Vagina (tissue), 2 donors: ENCODE measurements at regions not wholly inside any gene's neighbourhood (a gene's known extent, or its start where the extent isn't known, plus 50 kb on each side); places are given as distances from the start of the nearest gene placed in this dataset.

Experiments used
- DNase-seq, 2 donors: peaks; one replicate each; pipeline ENCODE4 v3.0.0-alpha.2; 2017; ENCODE audit errors: extremely low spot score in 2 of 2
- H3K27ac ChIP-seq: fragments of 200-600 bp; sonication (generic); one replicate; pipeline ENCODE4 v1.5.1; 2019
- H3K27me3 ChIP-seq: fragments of 200-600 bp; sonication (generic); one replicate; pipeline ENCODE4 v1.5.1; 2019
- H3K36me3 ChIP-seq, 2 donors: fragments of 200-600 bp; sonication (generic); one replicate each; pipeline ENCODE4 v1.5.1; 2017 to 2019
- H3K4me1 ChIP-seq: fragments of 200-600 bp; sonication (generic); one replicate; pipeline ENCODE4 v1.5.1; 2019
- H3K4me3 ChIP-seq, 2 donors: fragments of 200-600 bp; sonication (generic); 1 replicate in 1 of 2; 2 replicates in 1 of 2; pipeline ENCODE4 v1.5.1; 2016 to 2019
- H3K9me3 ChIP-seq: fragments of 200-600 bp; sonication (generic); one replicate; pipeline ENCODE4 v1.5.1; 2019
- CTCF ChIP-seq, 3 experiments: fragments of 450-650 bp in 2 of 3; fragments of 200-600 bp in 1 of 3; sonication (generic) in 1 of 3; IDR thresholded peaks; one replicate each; pipeline ENCODE4 v1.5.1; 2017 to 2019; ENCODE audit warnings: antibody characterized with exemption in 3 of 3, mild to moderate bottlenecking in 2 of 3, moderate library complexity in 2 of 3
- POLR2A ChIP-seq, 2 donors: fragments of 450-650 bp; IDR thresholded peaks; one replicate each; pipeline ENCODE4 v1.6.1; 2017; ENCODE audit warnings: antibody characterized with exemption in 2 of 2, mild to moderate bottlenecking in 2 of 2, moderate library complexity in 2 of 2
- POLR2AphosphoS5 ChIP-seq, 2 donors: sonication (generic); formaldehyde crosslinking; IDR thresholded peaks; one replicate each; pipeline ENCODE4 v1.9.0; 2017; ENCODE audit warnings: antibody characterized with exemption in 2 of 2, mild to moderate bottlenecking in 2 of 2, low read depth in 1 of 2; ENCODE audit not compliant: insufficient read depth in 1 of 2
- intact Hi-C: fragments of 100-400 bp; cut with DNase I; formaldehyde crosslinking; loops from one replicate; pipeline ENCODE4 v1.15.1; 2023

- Histone ChIP-seq H3K27me3 (no peaks in the 10 kb centered on the region), H3K27ac (no peak overlapping the region), H3K4me3 (no peak overlapping the region), H3K9me3 (no peaks in the 10 kb centered on the region), H3K36me3 (no peaks in the 10 kb centered on the region), H3K4me1 (peaks cover 28% of the 10 kb centered on the region)
- intact Hi-C loops: no loop called here
- TF ChIP-seq POLR2AphosphoS5 (IDR thresholded peaks at IDR 0.05; ENCODE audit: insufficient read depth in 1 of 2, low read depth in 1 of 2): no peak
- TF ChIP-seq POLR2A (IDR thresholded peaks at IDR 0.05): no peak
- no peak for TF ChIP-seq CTCF (IDR thresholded peaks at IDR 0.05)
- no peak for DNase-seq
These were observed 761.9 kb upstream of the CXADR start for GRCh38 chr21:16750926-16751325.

DNA sequence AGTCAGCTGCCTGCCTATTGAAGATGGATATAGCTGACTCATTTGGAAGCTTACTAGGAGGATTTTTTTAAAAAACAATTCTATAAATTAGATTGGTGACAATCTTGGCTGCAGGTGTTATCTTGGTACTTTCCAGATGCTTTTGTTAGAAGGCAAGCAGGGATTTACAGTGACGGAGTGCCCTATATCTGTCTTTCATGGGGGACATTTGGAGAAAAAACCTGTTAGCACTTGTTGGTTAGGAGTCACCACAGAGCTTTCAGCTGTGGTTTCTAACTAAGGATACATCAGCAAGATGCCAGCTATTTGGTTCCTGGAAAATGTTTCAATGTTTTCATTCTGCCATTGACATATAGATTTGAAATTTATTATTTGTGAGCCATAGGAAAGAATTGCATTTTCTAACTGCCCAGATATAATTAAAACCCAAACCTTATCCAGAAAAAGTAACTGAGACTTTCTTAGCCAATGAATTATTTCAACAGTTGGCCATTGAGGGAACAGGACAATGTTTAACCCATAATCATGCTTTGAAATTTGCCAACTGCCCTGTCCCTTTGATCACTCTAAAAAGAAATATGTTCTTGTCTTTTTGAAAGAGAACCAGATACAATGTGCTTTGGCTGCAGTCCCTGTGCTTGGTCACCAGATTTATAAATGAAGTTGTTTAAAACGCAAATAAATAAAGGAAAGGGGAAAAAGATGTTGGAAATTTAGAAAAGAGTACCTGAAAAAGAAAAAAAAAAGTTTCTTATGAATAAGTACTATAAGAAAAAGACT, 761.0 kb upstream of the CXADR start:
- H3K27me3 ChIP-seq: no peaks in the 10 kb centered on the region
- no peak for DNase-seq
- H3K4me1 ChIP-seq: peaks cover 28% of the 10 kb centered on the region
- intact Hi-C loops: no loop called here
- no peaks in the 10 kb centered on the region for H3K36me3 ChIP-seq
- no peaks in the 10 kb centered on the region for H3K9me3 ChIP-seq
- H3K4me3 ChIP-seq: no peak overlapping the region
- no peak overlapping the region for H3K27ac ChIP-seq
- no peak for TF ChIP-seq POLR2AphosphoS5 (IDR thresholded peaks at IDR 0.05; ENCODE audit: insufficient read depth in 1 of 2, low read depth in 1 of 2)
- TF ChIP-seq POLR2A (IDR thresholded peaks at IDR 0.05): no peak
- TF ChIP-seq CTCF (IDR thresholded peaks at IDR 0.05): no peak

DNA sequence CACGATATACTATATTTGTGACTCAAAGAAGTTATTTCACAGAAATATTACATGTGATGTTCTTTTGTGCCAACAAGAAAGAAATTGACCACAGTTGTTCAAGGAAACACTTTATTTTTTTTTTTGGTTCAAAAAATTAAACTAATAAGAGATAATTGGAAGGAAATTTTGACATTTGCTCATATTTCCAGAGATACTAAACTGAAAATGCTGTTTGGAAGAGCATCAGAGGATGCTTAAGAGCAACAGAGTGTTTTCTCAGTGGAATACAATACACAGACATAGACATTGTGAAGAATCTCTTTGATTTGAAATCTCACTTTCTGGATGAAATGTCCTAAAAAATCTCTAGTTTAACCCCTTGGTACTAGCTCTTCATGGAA, 760.4 kb upstream of the CXADR start:
- intact Hi-C loops: no loop called here
- Histone ChIP-seq H3K27me3 (no peaks in the 10 kb centered on the region), H3K27ac (no peak overlapping the region), H3K36me3 (no peaks in the 10 kb centered on the region), H3K4me3 (no peak overlapping the region), H3K4me1 (peaks cover 28% of the 10 kb centered on the region), H3K9me3 (no peaks in the 10 kb centered on the region)
- TF ChIP-seq POLR2A (IDR thresholded peaks at IDR 0.05) (no peak), CTCF (IDR thresholded peaks at IDR 0.05) (no peak), POLR2AphosphoS5 (IDR thresholded peaks at IDR 0.05; ENCODE audit: insufficient read depth in 1 of 2, low read depth in 1 of 2) (no peak)
- DNase-seq: no peak

DNA sequence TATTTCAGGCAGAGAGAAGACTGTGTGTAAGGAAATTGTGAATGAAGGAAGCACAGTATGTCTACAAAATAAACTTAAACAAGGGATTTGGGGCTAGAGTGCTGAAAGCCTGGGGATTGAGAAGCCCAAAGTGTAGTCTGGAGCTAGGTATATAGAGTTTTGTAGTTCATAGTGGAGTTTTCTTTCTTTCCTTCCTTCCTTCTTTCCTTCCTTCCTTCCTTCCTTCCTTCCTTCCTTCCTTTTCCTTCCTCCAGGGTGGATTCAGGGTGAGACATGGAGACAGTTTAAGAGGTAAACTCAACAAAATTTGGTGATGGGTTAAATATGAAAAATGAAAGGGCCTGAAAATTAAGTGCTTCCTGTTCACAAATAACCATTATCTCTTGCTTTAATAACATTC, 757.8 kb upstream of the CXADR start:
- TF ChIP-seq POLR2AphosphoS5 (IDR thresholded peaks at IDR 0.05; ENCODE audit: insufficient read depth in 1 of 2, low read depth in 1 of 2): no peak
- no peak for TF ChIP-seq CTCF (IDR thresholded peaks at IDR 0.05)
- no peak for TF ChIP-seq POLR2A (IDR thresholded peaks at IDR 0.05)
- no peak for DNase-seq
- H3K9me3 ChIP-seq: no peaks in the 10 kb centered on the region
- H3K27ac ChIP-seq: no peak overlapping the region
- H3K36me3 ChIP-seq: no peaks in the 10 kb centered on the region
- no peak overlapping the region for H3K4me3 ChIP-seq
- H3K4me1 ChIP-seq: peaks cover 25% of the 10 kb centered on the region
- intact Hi-C loops: no loop called here
- H3K27me3 ChIP-seq: no peaks in the 10 kb centered on the region

DNA sequence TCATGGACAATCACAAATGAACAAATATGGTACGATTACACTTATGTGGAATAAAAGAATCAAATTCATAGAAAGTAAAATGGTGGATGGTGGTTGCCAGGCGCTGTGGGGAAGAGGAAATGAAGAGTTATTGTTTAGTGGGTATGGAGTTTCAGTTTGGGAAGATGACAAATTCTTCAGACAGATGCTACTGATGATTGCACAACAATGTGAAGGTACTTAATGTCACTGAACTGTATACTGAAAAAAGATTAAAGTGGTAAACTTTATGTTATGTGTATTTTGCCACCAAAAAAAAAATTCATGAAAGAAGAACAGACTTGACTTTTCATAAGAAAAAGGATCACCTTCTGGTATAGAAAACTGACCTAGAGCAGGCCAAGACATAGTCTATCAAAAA, 745.6 kb upstream of the CXADR start:
- intact Hi-C loops: no loop called here
- Histone ChIP-seq H3K9me3 (no peaks in the 10 kb centered on the region), H3K4me1 (no peaks in the 10 kb centered on the region), H3K27ac (no peak overlapping the region), H3K4me3 (no peak overlapping the region), H3K36me3 (no peaks in the 10 kb centered on the region), H3K27me3 (no peaks in the 10 kb centered on the region)
- TF ChIP-seq CTCF (IDR thresholded peaks at IDR 0.05) (no peak), POLR2AphosphoS5 (IDR thresholded peaks at IDR 0.05; ENCODE audit: insufficient read depth in 1 of 2, low read depth in 1 of 2) (no peak), POLR2A (IDR thresholded peaks at IDR 0.05) (no peak)
- DNase-seq: no peak
